ENCODE measurements at regions not wholly inside any gene's neighbourhood (a gene's known extent, or its start where the extent isn't known, plus 50 kb on each side); places are given as distances from the start of the nearest gene placed in this dataset.

GRCh38 chr1:5711079-5711478, 281.1 kb downstream of the NPHP4 start:
- DNase-seq = no peak

GRCh38 chr1:5709976-5710375, 282.2 kb downstream of the NPHP4 start:
- DNase-seq = no peak

GRCh38 chr1:5709461-5709975, 282.7 kb downstream of the NPHP4 start:
- DNase-seq = no peak

GRCh38 chr1:5708346-5709245, 283.6 kb downstream of the NPHP4 start:
- no peak for DNase-seq

GRCh38 chr1:5707566-5708345, 284.5 kb downstream of the NPHP4 start:
- no peak for DNase-seq

- no peak for DNase-seq
These were observed 286.0 kb downstream of the NPHP4 start for GRCh38 chr1:5706239-5706638.

- DNase-seq = no peak
These were observed 286.5 kb downstream of the NPHP4 start for GRCh38 chr1:5705751-5706150.

GRCh38 chr1:5704561-5705514, 287.4 kb downstream of the NPHP4 start:
- no peak for DNase-seq

- no peak for DNase-seq
These were observed 290.6 kb downstream of the NPHP4 start for GRCh38 chr1:5701642-5702041.

- no peak for DNase-seq
These were observed 298.7 kb downstream of the NPHP4 start for GRCh38 chr1:5693568-5693967.

GRCh38 chr1:5692664-5693063, 299.6 kb downstream of the NPHP4 start:
- no peak for DNase-seq

- no peak for DNase-seq
These were observed 300.3 kb downstream of the NPHP4 start for GRCh38 chr1:5691795-5692509.

GRCh38 chr1:5690898-5691297, 301.3 kb downstream of the NPHP4 start:
- DNase-seq = no peak

GRCh38 chr1:5690291-5690690, 301.9 kb downstream of the NPHP4 start:
- DNase-seq = no peak

GRCh38 chr1:5688081-5689077, 303.8 kb downstream of the NPHP4 start:
- no peak for DNase-seq

- no peak for DNase-seq
These were observed 305.1 kb downstream of the NPHP4 start for GRCh38 chr1:5686925-5687706.

GRCh38 chr1:5686195-5686594, 306.0 kb downstream of the NPHP4 start:
- DNase-seq = no peak

GRCh38 chr1:5685446-5686040, 306.7 kb downstream of the NPHP4 start:
- no peak for DNase-seq

GRCh38 chr1:5684791-5685190, 307.4 kb downstream of the NPHP4 start:
- no peak for DNase-seq
